SK-N-SH (cell line): ENCODE measurements at regions not wholly inside any gene's neighbourhood (a gene's known extent, or its start where the extent isn't known, plus 50 kb on each side); places are given as distances from the start of the nearest gene placed in this dataset.

ENCODE experiments used
- CTCF ChIA-PET: fragments of 300-600, 350-600 bp; formaldehyde crosslinking; extraction: SDS; loops from one replicate; lab custom pipeline; 2021; lab: Yijun Ruan, JAX
- POLR2A ChIA-PET: fragments of 350-600 bp; sonication (Branson Sonifier 250); formaldehyde crosslinking; extraction: SDS; loops from one replicate; lab custom pipeline; 2020; ENCODE audit warnings: antibody characterized with exemption, inconsistent platforms; lab: Yijun Ruan, JAX
- DNase-seq: peaks from one replicate; pipeline ENCODE4 v3.0.0; 2012
- H2AFZ ChIP-seq: fragments of 200-600 bp; sonication (generic); 2 replicates; pipeline ENCODE4 v1.8.1; 2016; ENCODE audit warnings: antibody characterized with exemption, mild to moderate bottlenecking, low read depth
- H3F3A ChIP-seq: fragments of 200-600 bp; sonication (generic); replicated peaks from 2 replicates; pipeline ENCODE3; 2016; ENCODE audit warnings: antibody characterized with exemption, mild to moderate bottlenecking; ENCODE audit not compliant: insufficient read depth
- H3K27ac ChIP-seq, 2 experiments: fragments of 200-500 bp in 1 of 2; fragments of 200-600 bp in 1 of 2; sonication (Bioruptor generic) in 1 of 2; sonication (generic), shearing (Covaris generic) in 1 of 2; 2 replicates each; pipeline versions ENCODE4 v1.5.1 to v1.6.1; 2014 to 2016; ENCODE audit warnings: low read depth in 2 of 2, inconsistent platforms in 1 of 2, low read length in 1 of 2, mild to moderate bottlenecking in 1 of 2, mixed read lengths in 1 of 2
- H3K27me3 ChIP-seq: fragments of 200-600 bp; sonication (generic), shearing (Covaris generic); 2 replicates; pipeline ENCODE4 v1.6.1; 2016; ENCODE audit warnings: mixed run types; ENCODE audit not compliant: insufficient read depth
- H3K36me3 ChIP-seq, 2 experiments: fragments of 200-500 bp in 1 of 2; fragments of 200-600 bp in 1 of 2; sonication (Bioruptor generic) in 1 of 2; sonication (generic) in 1 of 2; replicated peaks in 1 of 2; 2 replicates each; pipeline versions ENCODE3 to v1.5.1; 2014 to 2016; ENCODE audit warnings: low read length in 1 of 2, mild to moderate bottlenecking in 1 of 2; ENCODE audit not compliant: insufficient read depth in 2 of 2, control insufficient read depth in 1 of 2
- H3K4me1 ChIP-seq, 2 experiments: fragments of 200-500 bp in 1 of 2; fragments of 200-600 bp in 1 of 2; sonication (Bioruptor generic) in 1 of 2; sonication (generic), shearing (Covaris generic) in 1 of 2; 2 replicates each; pipeline versions ENCODE4 v1.5.1 to v1.6.1; 2014 to 2016; ENCODE audit warnings: low read depth in 1 of 2, low read length in 1 of 2, mixed run types in 1 of 2; ENCODE audit not compliant: insufficient read depth in 2 of 2, control insufficient read depth in 1 of 2
- H3K4me2 ChIP-seq: fragments of 200-600 bp; sonication (generic), shearing (Covaris generic); 2 replicates; pipeline ENCODE4 v1.6.1; 2017; ENCODE audit warnings: mixed run types
- H3K4me3 ChIP-seq, 2 experiments: fragments of 200-500 bp in 1 of 2; fragments of 200-600 bp in 1 of 2; sonication (Bioruptor generic) in 1 of 2; sonication (generic), shearing (Covaris generic) in 1 of 2; 2 replicates each; pipeline versions ENCODE4 v1.5.1 to v1.8.1; 2014 to 2016; ENCODE audit warnings: low read depth in 2 of 2, inconsistent platforms in 1 of 2, low read length in 1 of 2, mild to moderate bottlenecking in 1 of 2, mixed read lengths in 1 of 2, moderate library complexity in 1 of 2
- H3K79me2 ChIP-seq: fragments of 200-600 bp; sonication (generic); 2 replicates; pipeline ENCODE4 v1.8.1; 2017; ENCODE audit warnings: mild to moderate bottlenecking; ENCODE audit not compliant: insufficient read depth
- H3K9ac ChIP-seq: fragments of 200-600 bp; sonication (generic); 2 replicates; pipeline ENCODE4 v1.6.1; 2017; ENCODE audit warnings: mixed run types
- H3K9me2 ChIP-seq: fragments of 200-600 bp; sonication (generic); 2 replicates; pipeline ENCODE4 v1.6.1; 2017; ENCODE audit warnings: mixed run types
- H3K9me3 ChIP-seq: fragments of 200-600 bp; sonication (generic); 2 replicates; pipeline ENCODE4 v1.6.1; 2017; ENCODE audit warnings: mixed run types, mild to moderate bottlenecking, moderate library complexity
- H4K20me1 ChIP-seq: fragments of 200-600 bp; sonication (generic); 2 replicates; pipeline ENCODE4 v1.6.1; 2017; ENCODE audit warnings: mild to moderate bottlenecking, mixed run types; ENCODE audit not compliant: insufficient read depth
- CTCF ChIP-seq: fragments of 200-600 bp; sonication (generic); IDR thresholded peaks from 2 replicates; pipeline ENCODE4 v1.6.1; 2017; ENCODE audit warnings: antibody characterized with exemption, mild to moderate bottlenecking, moderate library complexity
- ELF1 ChIP-seq: IDR thresholded peaks from 2 replicates; pipeline ENCODE4 v1.4.0; 2012
- EZH2phosphoT487 ChIP-seq: fragments of 200-600 bp; sonication (generic); IDR thresholded peaks from 2 replicates; pipeline ENCODE4 v1.6.1; 2017; ENCODE audit warnings: low read depth, mixed run types, mild to moderate bottlenecking, antibody characterized with exemption, moderate library complexity, borderline replicate concordance
- JUND ChIP-seq: IDR thresholded peaks from 2 replicates; pipeline ENCODE4 v1.4.0; 2012
- NFIC ChIP-seq: IDR thresholded peaks from 2 replicates; pipeline ENCODE4 v1.4.0; 2012; ENCODE audit warnings: borderline replicate concordance
- PBX3 ChIP-seq: IDR thresholded peaks from 2 replicates; pipeline ENCODE4; 2012
- RAD21 ChIP-seq: IDR thresholded peaks from 2 replicates; pipeline ENCODE4 v1.6.1; 2012; ENCODE audit warnings: mild to moderate bottlenecking, low read length
- RCOR1 ChIP-seq: fragments of 150-350 bp; IDR thresholded peaks from 2 replicates; pipeline ENCODE4 v1.6.1; 2017; ENCODE audit warnings: antibody characterized with exemption, low read length
- REST ChIP-seq: IDR thresholded peaks from 2 replicates; pipeline ENCODE4 v1.6.1; 2012; ENCODE audit warnings: mild to moderate bottlenecking, low read depth, low read length, moderate library complexity
- RXRA ChIP-seq: IDR thresholded peaks from 2 replicates; pipeline ENCODE4 v1.4.0; 2012; ENCODE audit warnings: low read depth, mild to moderate bottlenecking, borderline replicate concordance
- SIN3A ChIP-seq: IDR thresholded peaks from 2 replicates; pipeline ENCODE4 v1.6.1; 2012; ENCODE audit warnings: low read depth, mild to moderate bottlenecking, low read length, moderate library complexity, borderline replicate concordance
- SMC3 ChIP-seq: IDR thresholded peaks from 2 replicates; pipeline ENCODE4 v1.6.1; 2012; ENCODE audit warnings: low read depth, low read length, improper control_type of control experiment
- TCF12 ChIP-seq: IDR thresholded peaks from 2 replicates; pipeline ENCODE4 v1.4.0; 2012
- USF1 ChIP-seq: IDR thresholded peaks from 2 replicates; pipeline ENCODE4 v1.4.0; 2012; ENCODE audit warnings: low read depth, borderline replicate concordance
- YY1 ChIP-seq: IDR thresholded peaks from 2 replicates; pipeline ENCODE4 v1.4.0; 2012; ENCODE audit warnings: low read depth, mild to moderate bottlenecking
- WGBS: methylation state at CpG from one replicate; pipeline ENCODE4 v1.1.6; 2017; ENCODE audit warnings: low lambda C conversion rate; 5-methylcytosine and 5-hydroxymethylcytosine counted together

- H3K27ac ChIP-seq = no peak overlapping the region
- no peaks in the 10 kb centered on the region for H3K9me3 ChIP-seq
- ChIA-PET POLR2A (no interaction called here), CTCF (no interaction called here)
- no peaks in the 10 kb centered on the region for H3K79me2 ChIP-seq
- H3K36me3 ChIP-seq = no peaks in the 10 kb centered on the region
- no peaks in the 10 kb centered on the region for H3K4me1 ChIP-seq
- no peak overlapping the region for H3K4me2 ChIP-seq
- WGBS = 0% methylated on average over 1 of the region's 1 CpG
- DNase-seq = no peak
- no peak overlapping the region for H3K9ac ChIP-seq
- no peak overlapping the region for H2AFZ ChIP-seq
- H3F3A ChIP-seq = no peaks in the 10 kb centered on the region
- H4K20me1 ChIP-seq = no peaks in the 10 kb centered on the region
- H3K27me3 ChIP-seq = no peaks in the 10 kb centered on the region
- no peaks in the 10 kb centered on the region for H3K9me2 ChIP-seq
- TF ChIP-seq JUND (no peak), SMC3 (no peak), EZH2phosphoT487 (no peak), TCF12 (no peak), SIN3A (no peak)
- H3K4me3 ChIP-seq = no peak overlapping the region
These were observed 340.9 kb downstream of the KCNN2 start for GRCh38 chr5:114702731-114703130.

- TF ChIP-seq NFIC = no peak
- TF ChIP-seq CTCF = no peak
- no peak for TF ChIP-seq SMC3
- no peak for TF ChIP-seq YY1
- TF ChIP-seq ELF1 = no peak
- TF ChIP-seq RAD21 = no peak
- no peak for TF ChIP-seq RXRA
- TF ChIP-seq RCOR1 = no peak
- TF ChIP-seq USF1 = no peak
- TF ChIP-seq REST = no peak
- no peak for TF ChIP-seq PBX3
- TF ChIP-seq SIN3A = no peak
These were observed 340.3 kb downstream of the KCNN2 start for GRCh38 chr5:114702136-114702535.

More at GRCh38 chr5:114702136-114702535, 340.3 kb downstream of the KCNN2 start:
- H3K9ac ChIP-seq = no peak overlapping the region
- 2% methylated on average over 3 of the region's 3 CpGs for WGBS
- H3K9me2 ChIP-seq = no peaks in the 10 kb centered on the region
- no peak overlapping the region for H2AFZ ChIP-seq
- no peak overlapping the region for H3K4me2 ChIP-seq
- no peaks in the 10 kb centered on the region for H3K9me3 ChIP-seq
- H3F3A ChIP-seq = no peaks in the 10 kb centered on the region
- H3K79me2 ChIP-seq = no peaks in the 10 kb centered on the region
- ChIA-PET CTCF (no interaction called here), POLR2A (no interaction called here)
- DNase-seq = no peak
- no peaks in the 10 kb centered on the region for H3K27me3 ChIP-seq
- H4K20me1 ChIP-seq = no peaks in the 10 kb centered on the region
- no peaks in the 10 kb centered on the region for H3K4me1 ChIP-seq
- H3K4me3 ChIP-seq = no peak overlapping the region
- no peaks in the 10 kb centered on the region for H3K36me3 ChIP-seq
- H3K27ac ChIP-seq = no peak overlapping the region
